ENCODE measurements at regions not wholly inside any gene's neighbourhood (a gene's known extent, or its start where the extent isn't known, plus 50 kb on each side); places are given as distances from the start of the nearest gene placed in this dataset.

GRCh38 chr20:43781215-43781614 lies 54.4 kb upstream of the GTSF1L start:
- DNase-seq (ENCODE audit: low spot score) (no peak), ATAC-seq (no peak)
- no peak overlapping the region for H3K27ac Mint-ChIP-seq
- Histone ChIP-seq H3K9me2 (ENCODE audit: insufficient read depth) (no peaks in the 10 kb centered on the region; the same call in 1 of the 2 replicates), H4K20me1 (replicated peaks; ENCODE audit: insufficient read depth) (no peaks in the 10 kb centered on the region), H3K4me3 (no peak overlapping the region), H3K4me2 (no peak overlapping the region), H3K27me3 (ENCODE audit: insufficient read depth) (no peaks in the 10 kb centered on the region), H3F3A (replicated peaks; ENCODE audit: low read depth) (no peaks in the 10 kb centered on the region), H3K27ac (ENCODE audit: low read depth) (no peak overlapping the region), H3K79me2 (replicated peaks; ENCODE audit: insufficient read depth) (no peaks in the 10 kb centered on the region), H3K4me1 (ENCODE audit: insufficient read depth) (no peaks in the 10 kb centered on the region), H3K36me3 (ENCODE audit: insufficient read depth) (no peaks in the 10 kb centered on the region; the same call in 1 of the 2 replicates), H2AFZ (no peak overlapping the region)
- H3K4me3 Mint-ChIP-seq = no peak overlapping the region
- peaks cover 1% of the 10 kb centered on the region for H3K27me3 Mint-ChIP-seq (ENCODE audit: insufficient read depth, low read depth, poor library complexity)
- TF ChIP-seq, protein P1, sequence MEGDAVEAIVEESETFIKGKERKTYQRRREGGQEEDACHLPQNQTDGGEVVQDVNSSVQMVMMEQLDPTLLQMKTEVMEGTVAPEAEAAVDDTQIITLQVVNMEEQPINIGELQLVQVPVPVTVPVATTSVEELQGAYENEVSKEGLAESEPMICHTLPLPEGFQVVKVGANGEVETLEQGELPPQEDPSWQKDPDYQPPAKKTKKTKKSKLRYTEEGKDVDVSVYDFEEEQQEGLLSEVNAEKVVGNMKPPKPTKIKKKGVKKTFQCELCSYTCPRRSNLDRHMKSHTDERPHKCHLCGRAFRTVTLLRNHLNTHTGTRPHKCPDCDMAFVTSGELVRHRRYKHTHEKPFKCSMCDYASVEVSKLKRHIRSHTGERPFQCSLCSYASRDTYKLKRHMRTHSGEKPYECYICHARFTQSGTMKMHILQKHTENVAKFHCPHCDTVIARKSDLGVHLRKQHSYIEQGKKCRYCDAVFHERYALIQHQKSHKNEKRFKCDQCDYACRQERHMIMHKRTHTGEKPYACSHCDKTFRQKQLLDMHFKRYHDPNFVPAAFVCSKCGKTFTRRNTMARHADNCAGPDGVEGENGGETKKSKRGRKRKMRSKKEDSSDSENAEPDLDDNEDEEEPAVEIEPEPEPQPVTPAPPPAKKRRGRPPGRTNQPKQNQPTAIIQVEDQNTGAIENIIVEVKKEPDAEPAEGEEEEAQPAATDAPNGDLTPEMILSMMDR (conservative IDR thresholded peaks at IDR 0.05; ENCODE audit: low read depth in 2 of 2) = no peak
- TF ChIP-seq JUNB (IDR thresholded peaks at IDR 0.05; ENCODE audit: unreplicated experiment) (no peak), ZNF462 (CRISPR knock-in tag; IDR thresholded peaks at IDR 0.05) (no peak), CREB1 (CRISPR knock-in tag; IDR thresholded peaks at IDR 0.05; ENCODE audit: low read depth) (no peak), POLR2AphosphoS5 (IDR thresholded peaks at IDR 0.05; ENCODE audit: low read depth) (no peak), EZH2phosphoT487 (IDR thresholded peaks at IDR 0.05; ENCODE audit: unreplicated experiment) (no peak), NANOG (IDR thresholded peaks at IDR 0.05; ENCODE audit: borderline replicate concordance) (no peak), REST (IDR thresholded peaks at IDR 0.05; ENCODE audit: unreplicated experiment) (no peak), ZNF114 (CRISPR knock-in tag; IDR thresholded peaks at IDR 0.05) (no peak), EZH2 (IDR thresholded peaks at IDR 0.05; ENCODE audit: low read depth, unreplicated experiment) (no peak), STAT1 (IDR thresholded peaks at IDR 0.05; ENCODE audit: unreplicated experiment) (no peak)
- no peaks in the 10 kb centered on the region; the same call in 2 of the 3 replicates for H3K36me3 Mint-ChIP-seq (ENCODE audit: low read depth)
- peaks cover 12% of the 10 kb centered on the region; the same call in 2 of the 3 replicates for H3K9me3 Mint-ChIP-seq
- no peaks in the 10 kb centered on the region for H3K4me1 Mint-ChIP-seq
